DND-41 (cell line): ENCODE measurements at regions not wholly inside any gene's neighbourhood (a gene's known extent, or its start where the extent isn't known, plus 50 kb on each side); places are given as distances from the start of the nearest gene placed in this dataset.

ENCODE experiments used
- ATAC-seq: fragments of 200-7000 bp; cut with Tn5 transposase; 3 replicates; pipeline ENCODE4 v1.9.1; 2021; ENCODE audit warnings: low read depth; ENCODE audit not compliant: insufficient read depth
- DNase-seq: peaks from one replicate; pipeline ENCODE4 v3.0.0-alpha.2; 2020
- H2AFZ ChIP-seq: 2 replicates; pipeline ENCODE4 v1.6.0; 2012; ENCODE audit warnings: low read depth, low read length
- H3K27ac ChIP-seq: 2 replicates; pipeline ENCODE4 v1.5.1; 2012; ENCODE audit warnings: low read length, inconsistent platforms
- H3K27me3 ChIP-seq: fragments of 200-600 bp; sonication (generic); 2 replicates; pipeline ENCODE4 v1.6.0; 2012; ENCODE audit warnings: low read length, mild to moderate bottlenecking, inconsistent platforms; ENCODE audit not compliant: insufficient read depth, poor library complexity
- H3K36me3 ChIP-seq: 2 replicates; pipeline ENCODE4 v1.5.1; 2012; ENCODE audit warnings: low read length, inconsistent platforms; ENCODE audit not compliant: insufficient read depth
- H3K4me1 ChIP-seq: 2 replicates; pipeline ENCODE4 v1.5.1; 2012; ENCODE audit warnings: mild to moderate bottlenecking, low read length; ENCODE audit not compliant: insufficient read depth
- H3K4me2 ChIP-seq: 2 replicates; pipeline ENCODE4 v1.6.0; 2012; ENCODE audit warnings: mild to moderate bottlenecking, moderate library complexity, low read length, inconsistent platforms; ENCODE audit not compliant: insufficient read depth
- H3K4me3 ChIP-seq, 2 experiments: fragments of 200-600 bp in 1 of 2; shearing (Covaris generic) in 1 of 2; 2 replicates each; pipeline ENCODE4 v1.5.1; 2012 to 2016; ENCODE audit warnings: inconsistent platforms in 2 of 2, low read length in 2 of 2, mild to moderate bottlenecking in 2 of 2, low read depth in 1 of 2, moderate library complexity in 1 of 2
- H3K79me2 ChIP-seq: 2 replicates; pipeline ENCODE4 v1.6.0; 2012; ENCODE audit warnings: low read length, inconsistent platforms; ENCODE audit not compliant: insufficient read depth
- H3K9ac ChIP-seq: 2 replicates; pipeline ENCODE4 v1.6.0; 2012; ENCODE audit warnings: low read depth, mild to moderate bottlenecking, inconsistent platforms, low read length, moderate library complexity
- H3K9me3 ChIP-seq: 2 replicates; pipeline ENCODE4 v1.5.1; 2012; ENCODE audit warnings: low read length, moderate library complexity, mild to moderate bottlenecking, inconsistent platforms; ENCODE audit not compliant: insufficient read depth, severe bottlenecking
- H4K20me1 ChIP-seq: 2 replicates; pipeline ENCODE4 v1.6.0; 2012; ENCODE audit warnings: low read length; ENCODE audit not compliant: insufficient read depth
- CTCF ChIP-seq: IDR thresholded peaks from 2 replicates; pipeline ENCODE4 v1.5.1; 2012; ENCODE audit warnings: borderline replicate concordance, low read length, moderate library complexity, mild to moderate bottlenecking; ENCODE audit not compliant: poor library complexity, severe bottlenecking; ENCODE audit errors: extremely low read depth
- EZH2 ChIP-seq: IDR thresholded peaks from 3 replicates; pipeline ENCODE4 v1.6.1; 2012; ENCODE audit warnings: borderline replicate concordance, low read depth, mild to moderate bottlenecking, moderate library complexity, low read length, inconsistent platforms; ENCODE audit not compliant: severe bottlenecking

DNA sequence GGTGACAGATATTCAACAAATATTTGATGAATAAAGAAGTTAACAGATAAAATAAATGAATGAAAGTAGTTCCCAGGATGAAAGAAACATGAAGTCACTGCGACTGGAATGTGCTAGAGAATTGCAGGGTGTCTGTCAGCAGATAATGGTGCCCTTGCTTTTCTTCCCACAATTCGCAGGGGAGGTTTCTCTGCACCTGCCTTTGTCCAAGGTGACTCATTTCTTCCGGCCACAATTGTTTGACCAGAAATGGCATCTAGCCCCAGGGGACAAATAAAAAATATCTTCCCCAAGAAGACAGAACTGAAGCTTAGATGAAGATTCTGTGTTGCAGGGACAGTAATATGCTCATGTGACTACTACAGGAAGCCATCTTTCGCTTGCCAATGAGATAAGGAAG is 316.1 kb upstream of the TBX3 start:
- no peaks in the 10 kb centered on the region for H3K36me3 ChIP-seq
- H3K9ac ChIP-seq, result no peak overlapping the region
- H3K27me3 ChIP-seq, result no peaks in the 10 kb centered on the region
- DNase-seq (no peak), ATAC-seq (no peak)
- no peak overlapping the region for H2AFZ ChIP-seq
- no peaks in the 10 kb centered on the region for H4K20me1 ChIP-seq
- H3K79me2 ChIP-seq, result no peaks in the 10 kb centered on the region
- TF ChIP-seq EZH2, result no peak
- no peak for TF ChIP-seq CTCF
- no peaks in the 10 kb centered on the region for H3K4me1 ChIP-seq
- H3K4me2 ChIP-seq, result no peak overlapping the region
- no peak overlapping the region for H3K4me3 ChIP-seq
- peaks cover 3% of the 10 kb centered on the region for H3K9me3 ChIP-seq
- no peak overlapping the region for H3K27ac ChIP-seq

GRCh38 chr12:114998750-114999128 is 314.8 kb upstream of the TBX3 start:
- H3K27me3 ChIP-seq, result no peaks in the 10 kb centered on the region
- no peak overlapping the region for H3K4me2 ChIP-seq
- no peaks in the 10 kb centered on the region for H3K36me3 ChIP-seq
- H3K9me3 ChIP-seq, result peaks cover 3% of the 10 kb centered on the region
- H3K4me3 ChIP-seq, result no peak overlapping the region
- H2AFZ ChIP-seq, result no peak overlapping the region
- TF ChIP-seq CTCF (no peak), EZH2 (no peak)
- no peak overlapping the region for H3K27ac ChIP-seq
- no peaks in the 10 kb centered on the region for H3K4me1 ChIP-seq
- H3K9ac ChIP-seq, result no peak overlapping the region
- H4K20me1 ChIP-seq, result no peaks in the 10 kb centered on the region
- DNase-seq, result no peak
- H3K79me2 ChIP-seq, result no peaks in the 10 kb centered on the region
- no peak for ATAC-seq

GRCh38 chr12:114998118-114998749 is 314.3 kb upstream of the TBX3 start:
- Histone ChIP-seq H3K79me2 (no peaks in the 10 kb centered on the region), H3K27ac (no peak overlapping the region), H3K9ac (no peak overlapping the region), H3K36me3 (no peaks in the 10 kb centered on the region), H4K20me1 (no peaks in the 10 kb centered on the region), H2AFZ (no peak overlapping the region), H3K4me3 (no peak overlapping the region), H3K9me3 (peaks cover 3% of the 10 kb centered on the region), H3K4me1 (no peaks in the 10 kb centered on the region), H3K4me2 (no peak overlapping the region), H3K27me3 (no peaks in the 10 kb centered on the region)
- ATAC-seq, result no peak
- TF ChIP-seq CTCF, result no peak
- TF ChIP-seq EZH2, result no peak
- DNase-seq, result no peak
